ENCODE measurements at regions not wholly inside any gene's neighbourhood (a gene's known extent, or its start where the extent isn't known, plus 50 kb on each side); places are given as distances from the start of the nearest gene placed in this dataset.

- CTCF ChIA-PET (ENCODE audit: low intra/inter-chr PET ratio, low total read pairs) = no interaction called here
- no peak for TF ChIP-seq DMAP1 (CRISPR knock-in tag; IDR thresholded peaks at IDR 0.05)
- TF ChIP-seq THAP7 (CRISPR knock-in tag; IDR thresholded peaks at IDR 0.05) = no peak
- TF ChIP-seq ZNF550 (CRISPR knock-in tag; IDR thresholded peaks at IDR 0.05; ENCODE audit: borderline replicate concordance) = no peak
- TF ChIP-seq SP4 (CRISPR knock-in tag; IDR thresholded peaks at IDR 0.05) = no peak
- TF ChIP-seq, protein P1, sequence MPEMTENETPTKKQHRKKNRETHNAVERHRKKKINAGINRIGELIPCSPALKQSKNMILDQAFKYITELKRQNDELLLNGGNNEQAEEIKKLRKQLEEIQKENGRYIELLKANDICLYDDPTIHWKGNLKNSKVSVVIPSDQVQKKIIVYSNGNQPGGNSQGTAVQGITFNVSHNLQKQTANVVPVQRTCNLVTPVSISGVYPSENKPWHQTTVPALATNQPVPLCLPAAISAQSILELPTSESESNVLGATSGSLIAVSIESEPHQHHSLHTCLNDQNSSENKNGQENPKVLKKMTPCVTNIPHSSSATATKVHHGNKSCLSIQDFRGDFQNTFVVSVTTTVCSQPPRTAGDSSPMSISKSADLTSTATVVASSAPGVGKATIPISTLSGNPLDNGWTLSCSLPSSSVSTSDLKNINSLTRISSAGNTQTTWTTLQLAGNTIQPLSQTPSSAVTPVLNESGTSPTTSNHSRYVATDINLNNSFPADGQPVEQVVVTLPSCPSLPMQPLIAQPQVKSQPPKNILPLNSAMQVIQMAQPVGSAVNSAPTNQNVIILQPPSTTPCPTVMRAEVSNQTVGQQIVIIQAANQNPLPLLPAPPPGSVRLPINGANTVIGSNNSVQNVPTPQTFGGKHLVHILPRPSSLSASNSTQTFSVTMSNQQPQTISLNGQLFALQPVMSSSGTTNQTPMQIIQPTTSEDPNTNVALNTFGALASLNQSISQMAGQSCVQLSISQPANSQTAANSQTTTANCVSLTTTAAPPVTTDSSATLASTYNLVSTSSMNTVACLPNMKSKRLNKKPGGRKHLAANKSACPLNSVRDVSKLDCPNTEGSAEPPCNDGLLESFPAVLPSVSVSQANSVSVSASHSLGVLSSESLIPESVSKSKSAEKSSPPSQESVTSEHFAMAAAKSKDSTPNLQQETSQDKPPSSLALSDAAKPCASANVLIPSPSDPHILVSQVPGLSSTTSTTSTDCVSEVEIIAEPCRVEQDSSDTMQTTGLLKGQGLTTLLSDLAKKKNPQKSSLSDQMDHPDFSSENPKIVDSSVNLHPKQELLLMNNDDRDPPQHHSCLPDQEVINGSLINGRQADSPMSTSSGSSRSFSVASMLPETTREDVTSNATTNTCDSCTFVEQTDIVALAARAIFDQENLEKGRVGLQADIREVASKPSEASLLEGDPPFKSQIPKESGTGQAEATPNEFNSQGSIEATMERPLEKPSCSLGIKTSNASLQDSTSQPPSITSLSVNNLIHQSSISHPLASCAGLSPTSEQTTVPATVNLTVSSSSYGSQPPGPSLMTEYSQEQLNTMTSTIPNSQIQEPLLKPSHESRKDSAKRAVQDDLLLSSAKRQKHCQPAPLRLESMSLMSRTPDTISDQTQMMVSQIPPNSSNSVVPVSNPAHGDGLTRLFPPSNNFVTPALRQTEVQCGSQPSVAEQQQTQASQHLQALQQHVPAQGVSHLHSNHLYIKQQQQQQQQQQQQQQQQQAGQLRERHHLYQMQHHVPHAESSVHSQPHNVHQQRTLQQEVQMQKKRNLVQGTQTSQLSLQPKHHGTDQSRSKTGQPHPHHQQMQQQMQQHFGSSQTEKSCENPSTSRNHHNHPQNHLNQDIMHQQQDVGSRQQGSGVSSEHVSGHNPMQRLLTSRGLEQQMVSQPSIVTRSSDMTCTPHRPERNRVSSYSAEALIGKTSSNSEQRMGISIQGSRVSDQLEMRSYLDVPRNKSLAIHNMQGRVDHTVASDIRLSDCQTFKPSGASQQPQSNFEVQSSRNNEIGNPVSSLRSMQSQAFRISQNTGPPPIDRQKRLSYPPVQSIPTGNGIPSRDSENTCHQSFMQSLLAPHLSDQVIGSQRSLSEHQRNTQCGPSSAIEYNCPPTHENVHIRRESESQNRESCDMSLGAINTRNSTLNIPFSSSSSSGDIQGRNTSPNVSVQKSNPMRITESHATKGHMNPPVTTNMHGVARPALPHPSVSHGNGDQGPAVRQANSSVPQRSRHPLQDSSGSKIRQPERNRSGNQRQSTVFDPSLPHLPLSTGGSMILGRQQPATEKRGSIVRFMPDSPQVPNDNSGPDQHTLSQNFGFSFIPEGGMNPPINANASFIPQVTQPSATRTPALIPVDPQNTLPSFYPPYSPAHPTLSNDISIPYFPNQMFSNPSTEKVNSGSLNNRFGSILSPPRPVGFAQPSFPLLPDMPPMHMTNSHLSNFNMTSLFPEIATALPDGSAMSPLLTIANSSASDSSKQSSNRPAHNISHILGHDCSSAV (CRISPR knock-in tag; IDR thresholded peaks at IDR 0.05; ENCODE audit: borderline replicate concordance) = no peak
- TF ChIP-seq MAF1 (CRISPR knock-in tag; IDR thresholded peaks at IDR 0.05; ENCODE audit: borderline replicate concordance) = no peak
- no peak for TF ChIP-seq MXD4 (CRISPR knock-in tag; IDR thresholded peaks at IDR 0.05)
- no peak for TF ChIP-seq MTF1 (CRISPR knock-in tag; IDR thresholded peaks at IDR 0.05)
- TF ChIP-seq ATF1 (CRISPR knock-in tag; IDR thresholded peaks at IDR 0.05) = no peak
- TF ChIP-seq, protein P2, sequence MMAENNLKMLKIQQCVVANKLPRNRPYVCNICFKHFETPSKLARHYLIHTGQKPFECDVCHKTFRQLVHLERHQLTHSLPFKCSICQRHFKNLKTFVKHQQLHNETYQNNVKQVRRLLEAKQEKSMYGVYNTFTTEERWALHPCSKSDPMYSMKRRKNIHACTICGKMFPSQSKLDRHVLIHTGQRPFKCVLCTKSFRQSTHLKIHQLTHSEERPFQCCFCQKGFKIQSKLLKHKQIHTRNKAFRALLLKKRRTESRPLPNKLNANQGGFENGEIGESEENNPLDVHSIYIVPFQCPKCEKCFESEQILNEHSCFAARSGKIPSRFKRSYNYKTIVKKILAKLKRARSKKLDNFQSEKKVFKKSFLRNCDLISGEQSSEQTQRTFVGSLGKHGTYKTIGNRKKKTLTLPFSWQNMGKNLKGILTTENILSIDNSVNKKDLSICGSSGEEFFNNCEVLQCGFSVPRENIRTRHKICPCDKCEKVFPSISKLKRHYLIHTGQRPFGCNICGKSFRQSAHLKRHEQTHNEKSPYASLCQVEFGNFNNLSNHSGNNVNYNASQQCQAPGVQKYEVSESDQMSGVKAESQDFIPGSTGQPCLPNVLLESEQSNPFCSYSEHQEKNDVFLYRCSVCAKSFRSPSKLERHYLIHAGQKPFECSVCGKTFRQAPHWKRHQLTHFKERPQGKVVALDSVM (CRISPR knock-in tag; IDR thresholded peaks at IDR 0.05) = no peak
- no peak for TF ChIP-seq NFKB2 (CRISPR knock-in tag; IDR thresholded peaks at IDR 0.05; ENCODE audit: borderline replicate concordance)
- TF ChIP-seq MBD4 (IDR thresholded peaks at IDR 0.05; ENCODE audit: borderline replicate concordance, low read length) = no peak
- TF ChIP-seq BCL3 (CRISPR knock-in tag; IDR thresholded peaks at IDR 0.05) = no peak
- no peak for TF ChIP-seq ZNF121 (CRISPR knock-in tag; IDR thresholded peaks at IDR 0.05)
- TF ChIP-seq NR3C1 (CRISPR knock-in tag; IDR thresholded peaks at IDR 0.05) = no peak
These were observed 147.1 kb upstream of the CNTN6 start for GRCh38 chr3:945738-946137.

More at GRCh38 chr3:945738-946137, 147.1 kb upstream of the CNTN6 start:
- no peak overlapping the region for H2AFZ ChIP-seq (ENCODE audit: low read length)
- POLR2A ChIA-PET = no interaction called here
- H3K36me3 ChIP-seq (replicated peaks in 1 of 2; ENCODE audit: control insufficient read depth in 1 of 2, insufficient read depth in 2 of 2, low read length in 2 of 2) = no peaks in the 10 kb centered on the region
- no peaks in the 10 kb centered on the region for H3K27me3 ChIP-seq (ENCODE audit: control insufficient read depth in 1 of 2, insufficient read depth in 2 of 2, low read length in 2 of 2)
- no peak overlapping the region for H3K9ac ChIP-seq (ENCODE audit: insufficient read depth, low read depth, low read length)
- no peak for FAIRE-seq
- no peaks in the 10 kb centered on the region for H3K4me1 ChIP-seq (ENCODE audit: insufficient read depth, low read length)
- WGBS (ENCODE audit: low lambda C conversion rate) = 0% methylated on average over 2 of the region's 2 CpGs
- in situ Hi-C loops (cut with HindIII; ENCODE audit: extremely low pct_ligation_motif_present, low pct_unique_long_range_greater_than_20kb) = no loop called here
- ATAC-seq = no peak
- H4K20me1 ChIP-seq (ENCODE audit: insufficient read depth, low read length) = no peaks in the 10 kb centered on the region
- no peaks in the 10 kb centered on the region for H3K79me2 ChIP-seq (ENCODE audit: insufficient read depth, low read length)
- H3K4me3 ChIP-seq (replicated peaks in 1 of 3; ENCODE audit: insufficient read depth in 1 of 3, low read depth in 2 of 3, low read length in 3 of 3) = no peak overlapping the region
- DNase-seq (ENCODE audit: low spot score) = no peak
- BruUV-seq (replicated peaks) = no TSS peak
- intact Hi-C loops (cut with micrococcal nuclease; ENCODE audit: unreplicated experiment) = no loop called here
- H3K9me3 ChIP-seq (ENCODE audit: low read length) = peaks cover 89% of the 10 kb centered on the region
- no peak overlapping the region for H3K27ac ChIP-seq (ENCODE audit: extremely low read length, insufficient read depth, low read length)
- H3K4me2 ChIP-seq (ENCODE audit: low read depth, low read length) = no peak overlapping the region

Data from HepG2 (cell line).